IMR-90 (cell line): ENCODE measurements at regions not wholly inside any gene's neighbourhood (a gene's known extent, or its start where the extent isn't known, plus 50 kb on each side); places are given as distances from the start of the nearest gene placed in this dataset.

Experiments
- BHLHE40 ChIP-seq: fragments of 150-350 bp; IDR thresholded peaks from 2 replicates; pipeline ENCODE4 v1.6.1; 2016; ENCODE audit warnings: mild to moderate bottlenecking, low read depth, low read length
- CHD1 ChIP-seq: IDR thresholded peaks from 2 replicates; pipeline ENCODE4 v1.6.1; 2012; ENCODE audit warnings: low read depth, low read length, improper control_type of control experiment
- MAFK ChIP-seq: IDR thresholded peaks from 2 replicates; pipeline ENCODE4 v1.6.1; 2012; ENCODE audit warnings: low read depth, low read length, improper control_type of control experiment
- MXI1 ChIP-seq: IDR thresholded peaks from 2 replicates; pipeline ENCODE4 v1.6.1; 2012; ENCODE audit warnings: low read depth, mild to moderate bottlenecking, low read length, moderate library complexity, borderline replicate concordance
- POLR2A ChIP-seq: IDR thresholded peaks from 2 replicates; pipeline ENCODE4 v1.6.1; 2012; ENCODE audit warnings: mild to moderate bottlenecking, low read depth, low read length
- RAD21 ChIP-seq: IDR thresholded peaks from 2 replicates; pipeline ENCODE4 v1.6.1; 2012; ENCODE audit warnings: low read length, improper control_type of control experiment
- RCOR1 ChIP-seq: IDR thresholded peaks from 2 replicates; pipeline ENCODE4 v1.6.1; 2012; ENCODE audit warnings: mild to moderate bottlenecking, low read length, improper control_type of control experiment; ENCODE audit not compliant: insufficient replicate concordance
- SMC3 ChIP-seq: fragments of 150-350 bp; IDR thresholded peaks from 2 replicates; pipeline ENCODE4 v1.6.1; 2016; ENCODE audit warnings: low read depth, mild to moderate bottlenecking, antibody characterized with exemption, low read length, moderate library complexity
- TF ChIP-seq, protein P1 (sequence below): fragments of 150-350 bp; IDR thresholded peaks from 2 replicates; pipeline ENCODE4 v1.6.1; 2016; ENCODE audit warnings: low read depth, mild to moderate bottlenecking, low read length, moderate library complexity, borderline replicate concordance
- TF ChIP-seq, protein P2 (sequence below): conservative IDR thresholded peaks from 2 replicates; pipeline ENCODE4 v1.5.1; 2012; ENCODE audit warnings: mild to moderate bottlenecking, low read depth, low read length, improper control_type of control experiment
- TF ChIP-seq, protein P3 (sequence below): fragments of 150-350 bp; IDR thresholded peaks from 2 replicates; pipeline ENCODE4 v1.6.1; 2017; ENCODE audit warnings: mild to moderate bottlenecking, antibody characterized with exemption, low read length, low read depth

- TF ChIP-seq, protein P1, sequence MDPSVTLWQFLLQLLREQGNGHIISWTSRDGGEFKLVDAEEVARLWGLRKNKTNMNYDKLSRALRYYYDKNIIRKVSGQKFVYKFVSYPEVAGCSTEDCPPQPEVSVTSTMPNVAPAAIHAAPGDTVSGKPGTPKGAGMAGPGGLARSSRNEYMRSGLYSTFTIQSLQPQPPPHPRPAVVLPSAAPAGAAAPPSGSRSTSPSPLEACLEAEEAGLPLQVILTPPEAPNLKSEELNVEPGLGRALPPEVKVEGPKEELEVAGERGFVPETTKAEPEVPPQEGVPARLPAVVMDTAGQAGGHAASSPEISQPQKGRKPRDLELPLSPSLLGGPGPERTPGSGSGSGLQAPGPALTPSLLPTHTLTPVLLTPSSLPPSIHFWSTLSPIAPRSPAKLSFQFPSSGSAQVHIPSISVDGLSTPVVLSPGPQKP = no peak
- TF ChIP-seq RAD21 = no peak
- TF ChIP-seq, protein P2, sequence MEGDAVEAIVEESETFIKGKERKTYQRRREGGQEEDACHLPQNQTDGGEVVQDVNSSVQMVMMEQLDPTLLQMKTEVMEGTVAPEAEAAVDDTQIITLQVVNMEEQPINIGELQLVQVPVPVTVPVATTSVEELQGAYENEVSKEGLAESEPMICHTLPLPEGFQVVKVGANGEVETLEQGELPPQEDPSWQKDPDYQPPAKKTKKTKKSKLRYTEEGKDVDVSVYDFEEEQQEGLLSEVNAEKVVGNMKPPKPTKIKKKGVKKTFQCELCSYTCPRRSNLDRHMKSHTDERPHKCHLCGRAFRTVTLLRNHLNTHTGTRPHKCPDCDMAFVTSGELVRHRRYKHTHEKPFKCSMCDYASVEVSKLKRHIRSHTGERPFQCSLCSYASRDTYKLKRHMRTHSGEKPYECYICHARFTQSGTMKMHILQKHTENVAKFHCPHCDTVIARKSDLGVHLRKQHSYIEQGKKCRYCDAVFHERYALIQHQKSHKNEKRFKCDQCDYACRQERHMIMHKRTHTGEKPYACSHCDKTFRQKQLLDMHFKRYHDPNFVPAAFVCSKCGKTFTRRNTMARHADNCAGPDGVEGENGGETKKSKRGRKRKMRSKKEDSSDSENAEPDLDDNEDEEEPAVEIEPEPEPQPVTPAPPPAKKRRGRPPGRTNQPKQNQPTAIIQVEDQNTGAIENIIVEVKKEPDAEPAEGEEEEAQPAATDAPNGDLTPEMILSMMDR = no peak
- TF ChIP-seq, protein P3, sequence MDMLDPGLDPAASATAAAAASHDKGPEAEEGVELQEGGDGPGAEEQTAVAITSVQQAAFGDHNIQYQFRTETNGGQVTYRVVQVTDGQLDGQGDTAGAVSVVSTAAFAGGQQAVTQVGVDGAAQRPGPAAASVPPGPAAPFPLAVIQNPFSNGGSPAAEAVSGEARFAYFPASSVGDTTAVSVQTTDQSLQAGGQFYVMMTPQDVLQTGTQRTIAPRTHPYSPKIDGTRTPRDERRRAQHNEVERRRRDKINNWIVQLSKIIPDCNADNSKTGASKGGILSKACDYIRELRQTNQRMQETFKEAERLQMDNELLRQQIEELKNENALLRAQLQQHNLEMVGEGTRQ = no peak
- TF ChIP-seq RCOR1 = no peak
- TF ChIP-seq CHD1 = no peak
- no peak for TF ChIP-seq BHLHE40
- TF ChIP-seq POLR2A = no peak
- no peak for TF ChIP-seq MXI1
- no peak for TF ChIP-seq MAFK
- no peak for TF ChIP-seq SMC3
These were observed 241.0 kb downstream of the PTPRC start for GRCh38 chr1:198879711-198880306.
